T-helper 17 cell (primary cell): ENCODE measurements at regions not wholly inside any gene's neighbourhood (a gene's known extent, or its start where the extent isn't known, plus 50 kb on each side); places are given as distances from the start of the nearest gene placed in this dataset.

ENCODE experiments used
- ATAC-seq: fragments of 150-1000 bp; cut with Tn5 transposase; 2 replicates; pipeline ENCODE4 v1.10.0; 2021; ENCODE audit warnings: mild to moderate bottlenecking, moderate library complexity
- DNase-seq, 3 donors: peaks; one replicate each; pipeline versions ENCODE4 v3.0.0 to v3.0.0-alpha.2; 2020 to 2021
- H3K9me3 ChIP-seq: one replicate; pipeline ENCODE4 v1.7.0; 2013; ENCODE audit warnings: low read length, mild to moderate bottlenecking; ENCODE audit not compliant: control insufficient read depth, poor library complexity, severe bottlenecking
- H3K27ac Mint-ChIP-seq: one replicate; pipeline ENCODE4 v1.8.0; 2022; ENCODE audit warnings: mild to moderate bottlenecking, moderate library complexity, mixed read lengths
- H3K27me3 Mint-ChIP-seq: one replicate; pipeline ENCODE4 v1.8.0; 2022; ENCODE audit warnings: mixed read lengths
- H3K36me3 Mint-ChIP-seq: one replicate; pipeline ENCODE4 v1.8.0; 2022; ENCODE audit warnings: low read depth, mixed read lengths
- H3K4me1 Mint-ChIP-seq: one replicate; pipeline ENCODE4 v1.8.0; 2022; ENCODE audit warnings: mild to moderate bottlenecking, mixed read lengths
- H3K4me3 Mint-ChIP-seq: one replicate; pipeline ENCODE4 v1.8.0; 2022; ENCODE audit warnings: mild to moderate bottlenecking, moderate library complexity, mixed read lengths

GRCh38 chr2:144333143-144333555, 186.8 kb downstream of the ZEB2 start:
- H3K4me3 Mint-ChIP-seq: peak overlapping the region; percentile 98
- H3K27me3 Mint-ChIP-seq: no peaks in the 10 kb centered on the region
- peaks cover 4% of the 10 kb centered on the region for H3K36me3 Mint-ChIP-seq
- ATAC-seq (no peak), DNase-seq (no peak)
- peak overlapping the region; percentile 96 for H3K27ac Mint-ChIP-seq
- no peaks in the 10 kb centered on the region for H3K9me3 ChIP-seq
- H3K4me1 Mint-ChIP-seq: peaks cover 20% of the 10 kb centered on the region

DNA sequence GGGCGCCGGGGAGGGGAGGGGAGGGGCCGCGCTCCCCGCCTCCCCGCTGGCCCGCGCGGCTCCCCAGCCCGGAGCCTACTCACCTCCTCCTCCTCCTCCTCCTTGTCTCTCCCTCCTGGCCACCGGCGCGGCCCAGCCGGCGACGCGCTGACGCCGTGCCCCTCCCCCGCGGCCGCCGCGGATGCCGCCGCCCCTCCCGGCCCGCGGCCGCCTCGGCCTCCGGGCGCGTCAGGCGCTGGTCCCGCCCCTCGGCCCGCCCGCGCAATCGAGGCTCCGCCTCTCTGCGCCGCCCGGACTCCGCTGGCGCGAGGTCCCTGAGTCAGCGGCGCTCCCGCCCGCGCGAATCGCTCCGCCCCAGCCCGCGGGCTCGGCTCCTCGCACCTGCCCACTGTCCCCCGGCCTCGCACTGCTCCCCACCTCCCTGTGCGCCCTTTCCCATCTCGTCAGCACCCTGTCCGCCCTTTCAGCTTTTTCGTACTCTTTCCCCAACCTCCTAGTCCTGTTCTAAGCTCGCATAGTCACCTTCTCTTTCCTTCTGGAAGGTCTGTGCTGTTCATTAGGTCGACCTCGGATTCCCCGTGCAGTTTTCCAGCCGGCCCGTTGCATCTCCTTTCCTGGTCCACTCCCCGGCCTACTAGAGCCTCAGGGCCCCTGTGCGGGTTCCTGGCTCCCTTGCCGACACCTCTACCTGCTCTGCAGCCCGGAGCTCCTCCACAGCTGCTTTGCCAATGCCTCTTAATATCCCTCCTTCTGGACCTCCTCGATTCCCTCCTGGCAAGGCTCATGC, 187.4 kb downstream of the ZEB2 start:
- Mint-ChIP-seq H3K4me3 (peak overlapping the region; percentile 98), H3K27ac (peak overlapping the region; percentile 96), H3K36me3 (peaks cover 4% of the 10 kb centered on the region), H3K4me1 (peaks cover 20% of the 10 kb centered on the region), H3K27me3 (no peaks in the 10 kb centered on the region)
- DNase-seq: peak; percentile 83 to 90 (median 89)
- no peaks in the 10 kb centered on the region for H3K9me3 ChIP-seq
- ATAC-seq: peak; percentile 93

GRCh38 chr2:144331674-144332355, 188.1 kb downstream of the ZEB2 start:
- DNase-seq (peak in 1 of 3 donors; percentile 76), ATAC-seq (peak; percentile 78)
- no peaks in the 10 kb centered on the region for H3K27me3 Mint-ChIP-seq
- peaks cover 26% of the 10 kb centered on the region for H3K4me1 Mint-ChIP-seq
- H3K4me3 Mint-ChIP-seq: peak overlapping the region; percentile 98
- H3K27ac Mint-ChIP-seq: peak overlapping the region; percentile 88
- no peaks in the 10 kb centered on the region for H3K9me3 ChIP-seq
- peaks cover 7% of the 10 kb centered on the region for H3K36me3 Mint-ChIP-seq

- no peaks in the 10 kb centered on the region for H3K9me3 ChIP-seq
- DNase-seq (no peak), ATAC-seq (no peak)
- H3K36me3 Mint-ChIP-seq: peaks cover 7% of the 10 kb centered on the region
- H3K27ac Mint-ChIP-seq: peak overlapping the region; percentile 88
- peaks cover 27% of the 10 kb centered on the region for H3K4me1 Mint-ChIP-seq
- no peaks in the 10 kb centered on the region for H3K27me3 Mint-ChIP-seq
- H3K4me3 Mint-ChIP-seq: peak overlapping the region; percentile 98
Measured at GRCh38 chr2:144330951-144331673, 188.8 kb downstream of the ZEB2 start.

DNA sequence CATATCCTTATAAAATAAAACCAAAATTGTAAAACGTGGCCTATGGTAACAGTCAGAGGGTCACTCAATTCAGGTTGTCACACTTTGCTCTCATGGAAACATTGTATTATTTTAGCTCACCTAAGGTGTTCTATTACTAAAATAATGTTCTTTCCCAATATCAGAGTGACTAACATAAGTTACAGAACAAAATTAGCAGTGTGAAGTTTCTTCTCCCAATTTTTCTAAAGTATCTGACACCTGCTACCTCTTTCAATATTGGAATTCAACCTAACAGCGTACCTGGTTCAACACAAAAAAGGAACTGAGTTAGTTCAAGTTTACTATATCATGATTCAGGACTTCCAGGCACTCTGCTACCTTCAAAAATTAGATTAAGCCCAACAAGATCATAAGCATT, 190.4 kb downstream of the ZEB2 start:
- Mint-ChIP-seq H3K27me3 (no peaks in the 10 kb centered on the region), H3K4me1 (peaks cover 40% of the 10 kb centered on the region), H3K27ac (peak overlapping the region; percentile 21), H3K4me3 (no peak overlapping the region), H3K36me3 (peaks cover 7% of the 10 kb centered on the region)
- ATAC-seq (no peak), DNase-seq (no peak)
- no peaks in the 10 kb centered on the region for H3K9me3 ChIP-seq

- ATAC-seq: no peak
- H3K4me1 Mint-ChIP-seq: peaks cover 43% of the 10 kb centered on the region
- H3K9me3 ChIP-seq: no peaks in the 10 kb centered on the region
- H3K36me3 Mint-ChIP-seq: peaks cover 7% of the 10 kb centered on the region
- no peaks in the 10 kb centered on the region for H3K27me3 Mint-ChIP-seq
- no peak for DNase-seq
- no peak overlapping the region for H3K4me3 Mint-ChIP-seq
- H3K27ac Mint-ChIP-seq: peak overlapping the region; percentile 60
Measured at GRCh38 chr2:144328938-144329337, 191.0 kb downstream of the ZEB2 start.

- Mint-ChIP-seq H3K36me3 (peaks cover 2% of the 10 kb centered on the region), H3K27ac (peak overlapping the region; percentile 32), H3K27me3 (no peaks in the 10 kb centered on the region), H3K4me1 (peaks cover 34% of the 10 kb centered on the region), H3K4me3 (no peak overlapping the region)
- DNase-seq (no peak), ATAC-seq (no peak)
- H3K9me3 ChIP-seq: no peaks in the 10 kb centered on the region
Measured at GRCh38 chr2:144326825-144327224, 193.1 kb downstream of the ZEB2 start.

DNA sequence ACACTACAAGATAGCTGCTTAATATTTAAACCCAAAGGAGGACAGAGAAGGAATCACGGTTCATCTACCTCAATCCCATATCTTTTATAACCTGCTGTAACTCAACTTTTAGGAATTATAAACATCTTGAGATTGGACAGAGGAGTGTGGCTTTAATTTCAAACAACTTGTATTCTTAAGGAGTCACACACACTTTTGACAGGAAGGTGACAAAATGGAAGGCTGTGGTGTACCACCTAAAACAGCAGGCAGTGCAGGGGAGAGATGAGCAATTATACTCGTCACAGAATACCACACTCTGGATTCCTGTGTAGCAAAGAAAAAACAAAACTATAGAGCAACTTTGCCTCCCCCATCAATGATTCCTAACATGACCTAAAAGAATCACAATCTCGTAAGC, 194.8 kb downstream of the ZEB2 start:
- no peaks in the 10 kb centered on the region for H3K9me3 ChIP-seq
- Mint-ChIP-seq H3K36me3 (peaks cover 2% of the 10 kb centered on the region), H3K27ac (peak overlapping the region; percentile 86), H3K4me3 (peak overlapping the region; percentile 52), H3K27me3 (no peaks in the 10 kb centered on the region), H3K4me1 (peaks cover 34% of the 10 kb centered on the region)
- peak in 1 of 3 donors; percentile 10 for DNase-seq
- ATAC-seq: peak; percentile 84

DNA sequence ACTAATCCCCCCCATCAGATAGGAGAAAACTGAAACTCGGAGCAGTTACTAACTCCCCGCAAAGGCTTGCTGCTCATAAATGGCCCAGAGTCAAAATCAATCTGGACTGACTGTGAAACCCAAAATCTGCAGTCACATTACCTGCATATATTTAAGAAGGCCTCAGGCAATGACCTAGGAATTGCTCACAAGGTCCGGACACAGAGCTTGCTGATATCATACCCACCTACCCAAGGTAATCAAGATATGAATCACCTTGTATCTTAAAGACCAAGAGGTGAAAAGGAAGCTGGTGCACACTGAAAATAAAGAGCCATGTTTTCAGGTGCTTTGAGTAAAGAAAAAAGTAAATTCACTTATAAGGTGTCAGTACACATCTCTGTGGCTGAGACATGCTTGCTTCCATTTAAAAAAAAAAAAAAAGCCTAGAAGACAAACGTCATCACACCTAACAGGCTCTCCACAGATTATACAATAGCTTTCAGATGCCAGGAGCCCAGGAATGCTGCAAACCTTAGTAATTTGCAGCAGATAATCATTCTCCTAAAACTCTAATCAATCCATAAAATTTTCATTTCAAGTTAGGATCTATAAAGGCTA, 195.4 kb downstream of the ZEB2 start:
- Mint-ChIP-seq H3K27ac (peak overlapping the region; percentile 86), H3K4me3 (peak overlapping the region; percentile 59), H3K27me3 (no peaks in the 10 kb centered on the region), H3K4me1 (peaks cover 31% of the 10 kb centered on the region), H3K36me3 (peaks cover 2% of the 10 kb centered on the region)
- no peaks in the 10 kb centered on the region for H3K9me3 ChIP-seq
- ATAC-seq (peak; percentile 42), DNase-seq (no peak)

DNA sequence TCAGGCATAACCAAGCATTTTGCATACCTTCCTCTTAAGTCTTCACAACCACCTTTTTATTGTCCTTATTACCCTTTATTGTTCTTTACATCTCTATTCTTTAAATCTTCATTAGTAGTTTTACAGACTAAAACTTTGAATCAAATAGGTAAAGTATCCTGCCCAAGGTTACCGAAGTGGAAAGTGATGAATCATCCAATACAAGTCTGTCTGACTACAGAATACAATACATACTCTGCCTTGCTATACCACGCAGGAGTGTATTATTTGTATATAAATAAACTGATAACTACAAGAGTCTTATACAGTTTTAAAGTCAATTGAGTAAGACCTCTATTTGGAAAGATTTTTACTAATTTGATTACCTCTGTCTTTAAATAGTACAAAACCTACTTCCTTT, 196.0 kb downstream of the ZEB2 start:
- no peak for ATAC-seq

DNA sequence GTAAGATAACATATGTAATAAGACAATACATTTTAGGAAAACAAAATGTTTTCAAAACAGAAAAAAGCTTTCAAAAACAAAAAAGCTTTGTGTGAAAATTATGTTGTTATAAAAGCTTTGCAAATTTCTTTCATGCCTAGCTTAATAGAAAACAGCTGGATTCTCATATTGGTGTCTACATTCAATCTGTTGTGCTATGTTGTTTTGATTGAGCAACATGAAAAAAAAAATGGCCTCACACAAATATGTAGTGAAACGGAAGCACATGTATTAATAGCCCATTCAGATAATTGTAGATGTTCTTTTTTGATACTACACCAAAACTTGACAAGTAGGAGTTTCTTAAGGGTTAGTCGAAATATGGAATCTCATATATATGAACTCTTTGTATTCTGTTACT, 197.5 kb downstream of the ZEB2 start:
- peaks cover 31% of the 10 kb centered on the region for H3K4me1 Mint-ChIP-seq
- peaks cover 2% of the 10 kb centered on the region for H3K36me3 Mint-ChIP-seq
- ATAC-seq (no peak), DNase-seq (no peak)
- no peaks in the 10 kb centered on the region for H3K27me3 Mint-ChIP-seq
- no peak overlapping the region for H3K4me3 Mint-ChIP-seq
- no peak overlapping the region for H3K27ac Mint-ChIP-seq
- no peaks in the 10 kb centered on the region for H3K9me3 ChIP-seq

More for the DNA sequence above, 196.0 kb downstream of the ZEB2 start:
- no peaks in the 10 kb centered on the region for H3K9me3 ChIP-seq
- H3K36me3 Mint-ChIP-seq: peaks cover 2% of the 10 kb centered on the region
- DNase-seq: no peak
- no peaks in the 10 kb centered on the region for H3K27me3 Mint-ChIP-seq
- no peak overlapping the region for H3K4me3 Mint-ChIP-seq
- H3K4me1 Mint-ChIP-seq: peaks cover 31% of the 10 kb centered on the region
- peak overlapping the region; percentile 86 for H3K27ac Mint-ChIP-seq

DNA sequence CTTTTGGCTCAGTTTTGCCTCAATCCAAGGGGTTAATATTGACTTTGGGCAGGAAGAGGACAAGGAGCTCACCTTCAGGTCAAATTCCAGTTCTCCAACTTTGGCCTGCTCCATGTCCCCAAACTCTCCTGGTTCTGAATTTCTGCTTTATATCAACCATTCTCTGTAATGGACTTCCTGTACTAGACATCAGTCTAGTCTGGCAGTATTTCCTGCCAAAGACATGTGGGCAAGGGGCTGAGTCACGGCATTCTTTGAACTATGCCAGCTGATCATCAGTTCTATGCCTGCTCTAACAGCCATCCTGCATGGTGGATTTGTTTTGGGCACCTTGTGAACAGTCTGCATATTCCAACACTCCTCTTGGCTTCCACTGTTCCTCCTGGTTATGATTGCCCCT, 199.4 kb downstream of the ZEB2 start:
- Mint-ChIP-seq H3K4me3 (peak overlapping the region; percentile 15), H3K27ac (no peak overlapping the region), H3K4me1 (peaks cover 24% of the 10 kb centered on the region), H3K36me3 (no peaks in the 10 kb centered on the region), H3K27me3 (no peaks in the 10 kb centered on the region)
- peak; percentile 77 for ATAC-seq
- no peaks in the 10 kb centered on the region for H3K9me3 ChIP-seq
- peak; percentile 15 to 27 (median 16) for DNase-seq
